ENCODE measurements at regions not wholly inside any gene's neighbourhood (a gene's known extent, or its start where the extent isn't known, plus 50 kb on each side); places are given as distances from the start of the nearest gene placed in this dataset.

- no peaks in the 10 kb centered on the region for H3K36me3 ChIP-seq
- H3K27ac ChIP-seq (replicated peaks), result no peak overlapping the region
- no peak for DNase-seq
- no peaks in the 10 kb centered on the region for H3K27me3 ChIP-seq (ENCODE audit: low read depth)
- no peaks in the 10 kb centered on the region for H3K9me3 ChIP-seq (replicated peaks)
- H3K4me1 ChIP-seq, result peaks cover 5% of the 10 kb centered on the region
- intact Hi-C loops (cut with micrococcal nuclease), result no loop called here
- no peak for TF ChIP-seq CTCF (IDR thresholded peaks at IDR 0.05; ENCODE audit: borderline replicate concordance)
- H3K4me3 ChIP-seq, result no peak overlapping the region
Measured at GRCh38 chr2:12083713-12084419, 337.4 kb downstream of the LPIN1 start.

- Histone ChIP-seq H3K4me1 (peaks cover 5% of the 10 kb centered on the region), H3K27ac (replicated peaks) (no peak overlapping the region), H3K36me3 (no peaks in the 10 kb centered on the region), H3K9me3 (replicated peaks) (no peaks in the 10 kb centered on the region), H3K27me3 (ENCODE audit: low read depth) (no peaks in the 10 kb centered on the region), H3K4me3 (no peak overlapping the region)
- intact Hi-C loops (cut with micrococcal nuclease), result no loop called here
- no peak for DNase-seq
- TF ChIP-seq CTCF (IDR thresholded peaks at IDR 0.05; ENCODE audit: borderline replicate concordance), result no peak
Measured at GRCh38 chr2:12087175-12087574, 340.7 kb downstream of the LPIN1 start.

- no peaks in the 10 kb centered on the region for H3K27me3 ChIP-seq (ENCODE audit: low read depth)
- no peak overlapping the region for H3K4me3 ChIP-seq
- TF ChIP-seq CTCF (IDR thresholded peaks at IDR 0.05; ENCODE audit: borderline replicate concordance), result no peak
- no peaks in the 10 kb centered on the region for H3K9me3 ChIP-seq (replicated peaks)
- intact Hi-C loops (cut with micrococcal nuclease), result no loop called here
- H3K27ac ChIP-seq (replicated peaks), result no peak overlapping the region
- no peaks in the 10 kb centered on the region for H3K36me3 ChIP-seq
- peaks cover 5% of the 10 kb centered on the region for H3K4me1 ChIP-seq
- DNase-seq, result no peak
Measured at GRCh38 chr2:12087671-12088380, 341.4 kb downstream of the LPIN1 start.

GRCh38 chr2:12089001-12089400 lies 342.6 kb downstream of the LPIN1 start:
- no peaks in the 10 kb centered on the region for H3K9me3 ChIP-seq (replicated peaks)
- intact Hi-C loops (cut with micrococcal nuclease), result no loop called here
- no peak for TF ChIP-seq CTCF (IDR thresholded peaks at IDR 0.05; ENCODE audit: borderline replicate concordance)
- H3K4me1 ChIP-seq, result no peaks in the 10 kb centered on the region
- no peak overlapping the region for H3K4me3 ChIP-seq
- no peaks in the 10 kb centered on the region for H3K27me3 ChIP-seq (ENCODE audit: low read depth)
- H3K36me3 ChIP-seq, result no peaks in the 10 kb centered on the region
- no peak overlapping the region for H3K27ac ChIP-seq (replicated peaks)
- no peak for DNase-seq

GRCh38 chr2:12089496-12089895 lies 343.1 kb downstream of the LPIN1 start:
- no peak overlapping the region for H3K4me3 ChIP-seq
- no peaks in the 10 kb centered on the region for H3K27me3 ChIP-seq (ENCODE audit: low read depth)
- no peak for DNase-seq
- no peak overlapping the region for H3K27ac ChIP-seq (replicated peaks)
- TF ChIP-seq CTCF (IDR thresholded peaks at IDR 0.05; ENCODE audit: borderline replicate concordance), result no peak
- H3K9me3 ChIP-seq (replicated peaks), result no peaks in the 10 kb centered on the region
- intact Hi-C loops (cut with micrococcal nuclease), result no loop called here
- H3K36me3 ChIP-seq, result no peaks in the 10 kb centered on the region
- no peaks in the 10 kb centered on the region for H3K4me1 ChIP-seq

Data from left ventricle myocardium inferior (tissue), 1 donor.